WERI-Rb-1 (cell line): ENCODE measurements at regions not wholly inside any gene's neighbourhood (a gene's known extent, or its start where the extent isn't known, plus 50 kb on each side); places are given as distances from the start of the nearest gene placed in this dataset.

Experiments used
- DNase-seq: peaks from one replicate; pipeline ENCODE4 v3.0.0-alpha.2; 2020
- H3K27ac ChIP-seq: fragments of 250-450 bp; sonication (Bioruptor Pico); 2 replicates; pipeline ENCODE4 v1.5.1; 2020; ENCODE audit warnings: mild to moderate bottlenecking, moderate library complexity
- H3K27me3 ChIP-seq: fragments of 250-450 bp; sonication (Bioruptor Pico); 2 replicates; pipeline ENCODE4 v1.5.1; 2021; ENCODE audit warnings: mild to moderate bottlenecking, low read depth, moderate library complexity; ENCODE audit not compliant: insufficient read depth, severe bottlenecking
- H3K36me3 ChIP-seq: fragments of 250-450 bp; sonication (Bioruptor Pico); 2 replicates; pipeline ENCODE4 v1.5.1; 2020; ENCODE audit warnings: mild to moderate bottlenecking, moderate library complexity
- H3K4me3 ChIP-seq: 2 replicates; pipeline ENCODE4 v1.5.1; 2011; ENCODE audit warnings: low read depth, mild to moderate bottlenecking, control low read depth, low read length
- H3K9me3 ChIP-seq: fragments of 250-450 bp; sonication (Bioruptor Pico); 2 replicates; pipeline ENCODE4 v1.5.1; 2021; ENCODE audit warnings: mild to moderate bottlenecking, moderate library complexity; ENCODE audit not compliant: severe bottlenecking
- TF ChIP-seq, protein P1 (sequence below): IDR thresholded peaks from 2 replicates; pipeline ENCODE4 v1.5.1; 2011; ENCODE audit warnings: low read depth, mild to moderate bottlenecking, control low read depth, inconsistent platforms, low read length

DNA sequence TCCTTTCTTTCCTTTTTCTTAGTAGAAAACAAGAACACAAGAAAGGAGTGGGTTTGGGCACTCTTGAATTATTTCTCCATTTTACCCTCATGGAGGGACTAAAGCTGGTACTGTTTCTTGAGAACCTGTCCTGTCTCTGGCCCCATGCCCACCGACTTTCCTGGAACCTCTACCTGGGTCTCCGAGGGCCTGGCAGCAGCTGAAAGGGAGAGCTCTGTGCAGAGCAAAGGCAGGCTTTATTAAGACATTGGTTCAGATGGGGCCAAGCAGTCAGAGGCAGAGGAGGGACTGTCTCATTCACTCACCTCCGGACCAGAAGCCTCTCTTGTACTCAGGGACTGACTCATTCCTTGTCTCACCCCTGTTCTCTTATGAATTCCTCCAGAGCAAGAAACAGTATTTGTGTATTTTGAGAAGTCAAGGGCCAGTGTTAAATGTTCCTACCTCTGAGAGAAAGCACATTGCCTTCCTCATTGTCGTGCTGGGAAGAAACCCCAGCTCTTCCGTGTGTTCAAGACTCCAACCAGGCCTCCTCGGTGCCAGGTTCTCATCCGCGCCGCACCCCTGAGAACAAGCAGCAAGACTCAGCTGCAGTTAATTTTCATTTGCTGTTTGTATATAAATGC, 201.9 kb upstream of the NT5C1B start:
- DNase-seq = no peak
- Histone ChIP-seq H3K27ac (no peak overlapping the region), H3K27me3 (peaks cover 61% of the 10 kb centered on the region), H3K4me3 (no peak overlapping the region), H3K9me3 (no peaks in the 10 kb centered on the region), H3K36me3 (no peaks in the 10 kb centered on the region)
- TF ChIP-seq, protein P1, sequence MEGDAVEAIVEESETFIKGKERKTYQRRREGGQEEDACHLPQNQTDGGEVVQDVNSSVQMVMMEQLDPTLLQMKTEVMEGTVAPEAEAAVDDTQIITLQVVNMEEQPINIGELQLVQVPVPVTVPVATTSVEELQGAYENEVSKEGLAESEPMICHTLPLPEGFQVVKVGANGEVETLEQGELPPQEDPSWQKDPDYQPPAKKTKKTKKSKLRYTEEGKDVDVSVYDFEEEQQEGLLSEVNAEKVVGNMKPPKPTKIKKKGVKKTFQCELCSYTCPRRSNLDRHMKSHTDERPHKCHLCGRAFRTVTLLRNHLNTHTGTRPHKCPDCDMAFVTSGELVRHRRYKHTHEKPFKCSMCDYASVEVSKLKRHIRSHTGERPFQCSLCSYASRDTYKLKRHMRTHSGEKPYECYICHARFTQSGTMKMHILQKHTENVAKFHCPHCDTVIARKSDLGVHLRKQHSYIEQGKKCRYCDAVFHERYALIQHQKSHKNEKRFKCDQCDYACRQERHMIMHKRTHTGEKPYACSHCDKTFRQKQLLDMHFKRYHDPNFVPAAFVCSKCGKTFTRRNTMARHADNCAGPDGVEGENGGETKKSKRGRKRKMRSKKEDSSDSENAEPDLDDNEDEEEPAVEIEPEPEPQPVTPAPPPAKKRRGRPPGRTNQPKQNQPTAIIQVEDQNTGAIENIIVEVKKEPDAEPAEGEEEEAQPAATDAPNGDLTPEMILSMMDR = no peak

- H3K27me3 ChIP-seq = peaks cover 62% of the 10 kb centered on the region
- TF ChIP-seq, protein P1 = no peak
- H3K4me3 ChIP-seq = no peak overlapping the region
- no peak overlapping the region for H3K27ac ChIP-seq
- no peak for DNase-seq
- no peaks in the 10 kb centered on the region for H3K36me3 ChIP-seq
- no peaks in the 10 kb centered on the region for H3K9me3 ChIP-seq
Measured at GRCh38 chr2:18790509-18791171, 201.3 kb upstream of the NT5C1B start.

DNA sequence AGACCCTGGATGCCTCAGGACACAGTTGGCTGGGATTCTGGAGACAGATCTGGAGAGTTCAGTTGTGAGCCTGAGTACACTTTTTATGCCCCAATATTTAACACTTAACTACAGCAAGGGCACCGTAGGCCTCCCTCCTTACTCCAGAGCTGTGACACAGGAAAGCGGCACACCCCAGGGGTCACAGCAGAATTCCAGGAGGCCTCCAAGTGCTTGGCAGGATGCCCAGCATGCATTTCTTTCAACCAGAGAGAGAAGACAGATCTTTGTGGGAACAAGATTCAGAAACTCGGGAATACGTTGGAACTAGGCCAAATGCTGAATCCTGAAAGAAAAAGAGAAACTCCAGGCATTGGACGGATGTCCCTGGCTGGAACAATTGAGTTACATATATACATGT, 199.2 kb upstream of the NT5C1B start:
- TF ChIP-seq, protein P1 = no peak
- Histone ChIP-seq H3K9me3 (no peaks in the 10 kb centered on the region), H3K27ac (no peak overlapping the region), H3K27me3 (peaks cover 46% of the 10 kb centered on the region), H3K36me3 (no peaks in the 10 kb centered on the region), H3K4me3 (no peak overlapping the region)
- DNase-seq = no peak

- Histone ChIP-seq H3K4me3 (no peak overlapping the region), H3K36me3 (no peaks in the 10 kb centered on the region), H3K27me3 (peaks cover 42% of the 10 kb centered on the region), H3K9me3 (no peaks in the 10 kb centered on the region), H3K27ac (no peak overlapping the region)
- TF ChIP-seq, protein P1 = no peak
- no peak for DNase-seq
Measured at GRCh38 chr2:18787726-18788125, 198.4 kb upstream of the NT5C1B start.

DNA sequence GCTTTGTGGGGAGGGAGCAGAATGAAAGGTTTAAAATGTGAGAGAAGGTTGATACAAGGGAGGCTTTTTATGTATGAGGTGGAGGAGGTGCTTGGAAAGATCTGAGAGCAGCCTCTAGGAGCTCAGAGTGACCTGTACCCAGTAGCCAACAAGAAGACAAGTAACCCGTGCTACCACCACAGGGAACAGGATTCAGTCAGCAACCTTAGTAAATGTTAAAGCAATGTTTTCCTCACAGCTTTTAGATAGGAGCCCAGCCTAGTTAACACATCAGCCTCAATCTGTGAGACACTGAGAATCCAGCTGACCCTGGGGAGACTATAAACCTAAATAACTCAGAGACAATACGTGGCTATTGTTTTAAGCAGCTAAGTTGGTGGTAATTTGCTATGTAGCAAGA, 194.9 kb upstream of the NT5C1B start:
- no peak overlapping the region for H3K27ac ChIP-seq
- H3K9me3 ChIP-seq = no peaks in the 10 kb centered on the region
- no peak overlapping the region for H3K4me3 ChIP-seq
- TF ChIP-seq, protein P1 = no peak
- no peaks in the 10 kb centered on the region for H3K36me3 ChIP-seq
- peaks cover 42% of the 10 kb centered on the region for H3K27me3 ChIP-seq
- no peak for DNase-seq
